GM12878 (cell line): ENCODE measurements at regions not wholly inside any gene's neighbourhood (a gene's known extent, or its start where the extent isn't known, plus 50 kb on each side); places are given as distances from the start of the nearest gene placed in this dataset.

Source experiments
- ATAC-seq: fragments of 200-7000 bp; cut with Tn5 transposase; 3 replicates; pipeline ENCODE4 v1.9.1; 2020; ENCODE audit warnings: mild to moderate bottlenecking, moderate library complexity
- BruUV-seq: library from RNA; stranded (reverse); fragments of 400-500 nt; replicated peaks from 2 replicates; lab custom pipeline; 2021; lab: Mats Ljungman, UMichigan
- CTCF ChIA-PET: fragments of 300-600 bp; sonication (Branson Sonifier 250); formaldehyde crosslinking; extraction: SDS; loops from one replicate; lab custom pipeline; 2021; ENCODE audit warnings: inconsistent platforms; lab: Yijun Ruan, JAX
- POLR2A ChIA-PET: fragments of 350-600 bp; formaldehyde crosslinking; extraction: SDS; loops from one replicate; lab custom pipeline; 2021; ENCODE audit warnings: inconsistent platforms; lab: Charles Lee
- RAD21 ChIA-PET: fragments of 300-600 bp; sonication (Branson Sonifier 250); formaldehyde crosslinking; loops from one replicate; lab custom pipeline; 2023; ENCODE audit warnings: antibody characterized with exemption; ENCODE audit not compliant: unreplicated experiment; lab: Charles Lee
- SMC1A ChIA-PET: fragments of 300-600 bp; sonication (Branson Sonifier 250); formaldehyde crosslinking; loops from one replicate; lab custom pipeline; 2023; ENCODE audit not compliant: unreplicated experiment, uncharacterized antibody; lab: Charles Lee
- DNase-seq: peaks from one replicate; pipeline ENCODE4 v3.0.0-alpha.2; 2011; ENCODE audit warnings: low read depth, low spot score
- FAIRE-seq: peaks from 3 replicates; lab custom pipeline; 2011; peaks lifted over from hg19 to GRCh38; lab: Jason Lieb, UNC
- H2AFZ ChIP-seq: 2 replicates; pipeline ENCODE4 v1.6.0; 2011; ENCODE audit warnings: low read depth, low read length, control low read depth; ENCODE audit not compliant: control insufficient read depth
- H3K27ac ChIP-seq: 2 replicates; pipeline ENCODE4 v1.5.1; 2011; ENCODE audit warnings: control low read depth; ENCODE audit not compliant: control insufficient read depth, insufficient read depth
- H3K27me3 ChIP-seq, 2 experiments: replicated peaks in 1 of 2; 2 replicates each; pipeline versions ENCODE4 v1.6.0 to v1.6.1; 2011; ENCODE audit warnings: low read length in 1 of 2; ENCODE audit not compliant: control insufficient read depth in 2 of 2, insufficient read depth in 2 of 2
- H3K36me3 ChIP-seq, 2 experiments: 2 replicates each; pipeline ENCODE4 v1.5.1; 2011; ENCODE audit warnings: low read length in 1 of 2; ENCODE audit not compliant: control insufficient read depth in 2 of 2, insufficient read depth in 2 of 2
- H3K4me1 ChIP-seq: 2 replicates; pipeline ENCODE4 v1.6.1; 2011; ENCODE audit warnings: mild to moderate bottlenecking, low read length, moderate library complexity, mixed read lengths; ENCODE audit not compliant: control insufficient read depth, insufficient read depth
- H3K4me2 ChIP-seq: 2 replicates; pipeline ENCODE4 v1.6.0; 2011; ENCODE audit warnings: control low read depth; ENCODE audit not compliant: control insufficient read depth, insufficient read depth
- H3K4me3 ChIP-seq: fragments of 200-600 bp; sonication (generic); 2 replicates; pipeline ENCODE4 v1.5.1; 2016
- H3K79me2 ChIP-seq: 2 replicates; pipeline ENCODE4 v1.6.0; 2011; ENCODE audit warnings: low read length; ENCODE audit not compliant: control insufficient read depth, insufficient read depth
- H3K9ac ChIP-seq: 2 replicates; pipeline ENCODE4 v1.8.0; 2011; ENCODE audit warnings: low read length, control low read depth, mixed read lengths; ENCODE audit not compliant: control insufficient read depth, insufficient read depth
- H3K9me3 ChIP-seq: replicated peaks from 3 replicates; pipeline ENCODE4 v1.5.1; 2011; ENCODE audit warnings: mild to moderate bottlenecking, low read length; ENCODE audit not compliant: control insufficient read depth, insufficient read depth
- H4K20me1 ChIP-seq: 2 replicates; pipeline ENCODE4 v1.6.0; 2011; ENCODE audit not compliant: control insufficient read depth, insufficient read depth
- BCL11A ChIP-seq: IDR thresholded peaks from 2 replicates; pipeline ENCODE4 v1.6.1; 2011; ENCODE audit warnings: low read depth, low read length
- CEBPB ChIP-seq, 2 experiments: fragments of 150-350 bp in 1 of 2; IDR thresholded peaks; 2 replicates each; pipeline ENCODE4 v1.6.1; 2012 to 2014; ENCODE audit warnings: low read depth in 2 of 2, low read length in 2 of 2, borderline replicate concordance in 1 of 2, inconsistent platforms in 1 of 2
- EGR1 ChIP-seq, 2 experiments: IDR thresholded peaks; 1 replicate in 1 of 2; 2 replicates in 1 of 2; pipeline ENCODE4 v1.6.1; 2011 to 2012; ENCODE audit warnings: low read depth in 2 of 2, low read length in 2 of 2, borderline replicate concordance in 1 of 2, mild to moderate bottlenecking in 1 of 2, moderate library complexity in 1 of 2
- FOXM1 ChIP-seq: IDR thresholded peaks from 2 replicates; pipeline ENCODE4 v1.6.1; 2012; ENCODE audit warnings: low read depth, mild to moderate bottlenecking, inconsistent platforms, low read length, moderate library complexity
- HDAC2 ChIP-seq: fragments of 200-600 bp; sonication (generic); IDR thresholded peaks from 2 replicates; pipeline ENCODE4 v1.6.1; 2017
- KAT2A ChIP-seq: conservative IDR thresholded peaks from 2 replicates; pipeline ENCODE4 v1.6.1; 2011; ENCODE audit warnings: low read depth, low read length; ENCODE audit not compliant: control insufficient read depth
- KLF5 ChIP-seq: fragments of 450-650 bp; IDR thresholded peaks from 2 replicates; pipeline ENCODE4 v1.6.1; 2014; ENCODE audit warnings: mild to moderate bottlenecking; ENCODE audit not compliant: partially characterized antibody
- LARP7 ChIP-seq: fragments of 450-650 bp; IDR thresholded peaks from 2 replicates; pipeline ENCODE4 v1.6.1; 2017; ENCODE audit warnings: mild to moderate bottlenecking
- RAD51 ChIP-seq: fragments of 450-650 bp; IDR thresholded peaks from 2 replicates; pipeline ENCODE4 v1.6.1; 2016; ENCODE audit warnings: moderate library complexity, mild to moderate bottlenecking, inconsistent platforms
- SMAD5 ChIP-seq: IDR thresholded peaks from 2 replicates; pipeline ENCODE4 v1.6.1; 2016; ENCODE audit warnings: antibody characterized with exemption, low read depth
- SPI1 ChIP-seq: IDR thresholded peaks from 2 replicates; pipeline ENCODE4 v1.6.1; 2011; ENCODE audit warnings: low read depth, mild to moderate bottlenecking, low read length, moderate library complexity, borderline replicate concordance; ENCODE audit not compliant: insufficient read depth
- STAT3 ChIP-seq: IDR thresholded peaks from 2 replicates; pipeline ENCODE4 v1.6.1; 2011; ENCODE audit warnings: low read depth, low read length, improper control_type of control experiment
- ZNF207 ChIP-seq: fragments of 450-650 bp; IDR thresholded peaks from 2 replicates; pipeline ENCODE4 v1.6.1; 2014; ENCODE audit warnings: antibody characterized with exemption, mild to moderate bottlenecking, borderline replicate concordance
- ZNF384 ChIP-seq: IDR thresholded peaks from 2 replicates; pipeline ENCODE4 v1.6.1; 2012; ENCODE audit warnings: low read depth, mild to moderate bottlenecking, low read length, improper control_type of control experiment, borderline replicate concordance
- WGBS: methylation state at CpG from one replicate; pipeline ENCODE4 v1.1.6; 2016; ENCODE audit warnings: low lambda C conversion rate; ENCODE audit not compliant: insufficient replicate concordance, insufficient coverage; ENCODE audit errors: missing lambda C conversion rate; 5-methylcytosine and 5-hydroxymethylcytosine counted together
- in situ Hi-C: fragments of 300-500 bp; cut with MboI; formaldehyde crosslinking; loops from 9 replicates; pipeline ENCODE4 v1.14.3; 2018; ENCODE audit warnings: mixed read lengths
- intact Hi-C: fragments of 100-400 bp; cut with micrococcal nuclease; formaldehyde crosslinking; loops from one replicate; pipeline ENCODE4 v1.14.2; 2022; ENCODE audit not compliant: unreplicated experiment
- TF ChIP-seq, protein P1 (sequence below): IDR thresholded peaks from 2 replicates; pipeline ENCODE4 v1.6.1; 2011; ENCODE audit warnings: borderline replicate concordance, low read depth, mild to moderate bottlenecking, moderate library complexity, low read length; ENCODE audit not compliant: insufficient read depth, poor library complexity, severe bottlenecking
- TF ChIP-seq, protein P2 (sequence below): IDR thresholded peaks from 2 replicates; pipeline ENCODE4 v1.6.1; 2012; ENCODE audit warnings: low read length, inconsistent platforms
- TF ChIP-seq, protein P3 (sequence below): fragments of 450-650 bp; formaldehyde crosslinking; IDR thresholded peaks from 2 replicates; pipeline ENCODE4 v1.4.0; 2020; ENCODE audit warnings: mild to moderate bottlenecking, moderate library complexity
- TF ChIP-seq, protein P4 (sequence below): IDR thresholded peaks from 2 replicates; pipeline ENCODE4 v1.6.1; 2012; ENCODE audit warnings: low read depth, low read length, improper control_type of control experiment

DNA sequence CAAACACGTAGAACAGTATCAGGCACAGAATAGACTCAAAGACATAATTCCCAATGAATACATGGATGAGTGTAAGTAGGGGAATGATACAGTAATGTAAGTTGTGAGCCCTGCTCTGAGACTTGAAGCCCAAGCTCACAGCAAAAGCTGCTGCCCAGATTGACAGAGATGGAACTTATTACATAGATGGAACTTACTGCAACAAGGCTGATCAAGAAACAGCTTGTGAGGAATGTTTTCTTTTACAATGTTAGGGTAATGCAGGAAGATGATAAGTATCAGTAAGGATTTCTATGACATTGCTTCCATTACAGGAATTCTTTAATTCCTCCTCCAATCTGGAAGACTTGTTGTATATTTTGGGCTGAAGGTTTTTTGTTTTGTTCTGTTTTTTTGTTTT lies 278.4 kb downstream of the IL15 start:
- 0% methylated on average over 1 of the region's 1 CpG for WGBS
- DNase-seq (no peak), ATAC-seq (no peak), FAIRE-seq (no peak)
- Histone ChIP-seq H4K20me1 (no peaks in the 10 kb centered on the region), H3K4me3 (no peak overlapping the region), H3K36me3 (no peaks in the 10 kb centered on the region), H3K4me2 (no peak overlapping the region), H2AFZ (no peak overlapping the region), H3K27ac (no peak overlapping the region), H3K79me2 (no peaks in the 10 kb centered on the region), H3K9me3 (no peaks in the 10 kb centered on the region), H3K4me1 (no peaks in the 10 kb centered on the region), H3K9ac (no peak overlapping the region), H3K27me3 (no peaks in the 10 kb centered on the region)
- intact Hi-C loops (no loop called here), in situ Hi-C loops (no loop called here)
- no TSS peak for BruUV-seq
- TF ChIP-seq, protein P1, sequence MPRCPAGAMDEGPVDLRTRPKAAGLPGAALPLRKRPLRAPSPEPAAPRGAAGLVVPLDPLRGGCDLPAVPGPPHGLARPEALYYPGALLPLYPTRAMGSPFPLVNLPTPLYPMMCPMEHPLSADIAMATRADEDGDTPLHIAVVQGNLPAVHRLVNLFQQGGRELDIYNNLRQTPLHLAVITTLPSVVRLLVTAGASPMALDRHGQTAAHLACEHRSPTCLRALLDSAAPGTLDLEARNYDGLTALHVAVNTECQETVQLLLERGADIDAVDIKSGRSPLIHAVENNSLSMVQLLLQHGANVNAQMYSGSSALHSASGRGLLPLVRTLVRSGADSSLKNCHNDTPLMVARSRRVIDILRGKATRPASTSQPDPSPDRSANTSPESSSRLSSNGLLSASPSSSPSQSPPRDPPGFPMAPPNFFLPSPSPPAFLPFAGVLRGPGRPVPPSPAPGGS, result no peak
- no peak for TF ChIP-seq SMAD5
- TF ChIP-seq HDAC2, result no peak
- TF ChIP-seq BCL11A, result no peak
- TF ChIP-seq SPI1, result no peak
- TF ChIP-seq FOXM1, result no peak
- TF ChIP-seq, protein P2, sequence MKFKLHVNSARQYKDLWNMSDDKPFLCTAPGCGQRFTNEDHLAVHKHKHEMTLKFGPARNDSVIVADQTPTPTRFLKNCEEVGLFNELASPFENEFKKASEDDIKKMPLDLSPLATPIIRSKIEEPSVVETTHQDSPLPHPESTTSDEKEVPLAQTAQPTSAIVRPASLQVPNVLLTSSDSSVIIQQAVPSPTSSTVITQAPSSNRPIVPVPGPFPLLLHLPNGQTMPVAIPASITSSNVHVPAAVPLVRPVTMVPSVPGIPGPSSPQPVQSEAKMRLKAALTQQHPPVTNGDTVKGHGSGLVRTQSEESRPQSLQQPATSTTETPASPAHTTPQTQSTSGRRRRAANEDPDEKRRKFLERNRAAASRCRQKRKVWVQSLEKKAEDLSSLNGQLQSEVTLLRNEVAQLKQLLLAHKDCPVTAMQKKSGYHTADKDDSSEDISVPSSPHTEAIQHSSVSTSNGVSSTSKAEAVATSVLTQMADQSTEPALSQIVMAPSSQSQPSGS, result no peak
- TF ChIP-seq, protein P3, sequence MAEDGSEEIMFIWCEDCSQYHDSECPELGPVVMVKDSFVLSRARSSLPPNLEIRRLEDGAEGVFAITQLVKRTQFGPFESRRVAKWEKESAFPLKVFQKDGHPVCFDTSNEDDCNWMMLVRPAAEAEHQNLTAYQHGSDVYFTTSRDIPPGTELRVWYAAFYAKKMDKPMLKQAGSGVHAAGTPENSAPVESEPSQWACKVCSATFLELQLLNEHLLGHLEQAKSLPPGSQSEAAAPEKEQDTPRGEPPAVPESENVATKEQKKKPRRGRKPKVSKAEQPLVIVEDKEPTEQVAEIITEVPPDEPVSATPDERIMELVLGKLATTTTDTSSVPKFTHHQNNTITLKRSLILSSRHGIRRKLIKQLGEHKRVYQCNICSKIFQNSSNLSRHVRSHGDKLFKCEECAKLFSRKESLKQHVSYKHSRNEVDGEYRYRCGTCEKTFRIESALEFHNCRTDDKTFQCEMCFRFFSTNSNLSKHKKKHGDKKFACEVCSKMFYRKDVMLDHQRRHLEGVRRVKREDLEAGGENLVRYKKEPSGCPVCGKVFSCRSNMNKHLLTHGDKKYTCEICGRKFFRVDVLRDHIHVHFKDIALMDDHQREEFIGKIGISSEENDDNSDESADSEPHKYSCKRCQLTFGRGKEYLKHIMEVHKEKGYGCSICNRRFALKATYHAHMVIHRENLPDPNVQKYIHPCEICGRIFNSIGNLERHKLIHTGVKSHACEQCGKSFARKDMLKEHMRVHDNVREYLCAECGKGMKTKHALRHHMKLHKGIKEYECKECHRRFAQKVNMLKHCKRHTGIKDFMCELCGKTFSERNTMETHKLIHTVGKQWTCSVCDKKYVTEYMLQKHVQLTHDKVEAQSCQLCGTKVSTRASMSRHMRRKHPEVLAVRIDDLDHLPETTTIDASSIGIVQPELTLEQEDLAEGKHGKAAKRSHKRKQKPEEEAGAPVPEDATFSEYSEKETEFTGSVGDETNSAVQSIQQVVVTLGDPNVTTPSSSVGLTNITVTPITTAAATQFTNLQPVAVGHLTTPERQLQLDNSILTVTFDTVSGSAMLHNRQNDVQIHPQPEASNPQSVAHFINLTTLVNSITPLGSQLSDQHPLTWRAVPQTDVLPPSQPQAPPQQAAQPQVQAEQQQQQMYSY (CRISPR knock-in tag), result no peak
- TF ChIP-seq STAT3, result no peak
- no peak for TF ChIP-seq LARP7
- no peak for TF ChIP-seq ZNF207
- no peak for TF ChIP-seq ZNF384
- no peak for TF ChIP-seq RAD51
- TF ChIP-seq, protein P4, sequence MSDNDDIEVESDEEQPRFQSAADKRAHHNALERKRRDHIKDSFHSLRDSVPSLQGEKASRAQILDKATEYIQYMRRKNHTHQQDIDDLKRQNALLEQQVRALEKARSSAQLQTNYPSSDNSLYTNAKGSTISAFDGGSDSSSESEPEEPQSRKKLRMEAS, result no peak
- no peak for TF ChIP-seq CEBPB (IDR thresholded peaks at IDR 0.05; ENCODE audit: borderline replicate concordance in 1 of 2, low read depth in 2 of 2, low read length in 2 of 2)
- TF ChIP-seq EGR1 (IDR thresholded peaks at IDR 0.05; ENCODE audit: borderline replicate concordance in 1 of 2, low read depth in 2 of 2, low read length in 2 of 2), result no peak
- no peak for TF ChIP-seq KAT2A
- TF ChIP-seq KLF5, result no peak
- SMC1A ChIA-PET, result no interaction called here
- RAD21 ChIA-PET, result no interaction called here
- CTCF ChIA-PET, result no interaction called here
- POLR2A ChIA-PET, result no interaction called here
